ENCODE measurements at regions not wholly inside any gene's neighbourhood (a gene's known extent, or its start where the extent isn't known, plus 50 kb on each side); places are given as distances from the start of the nearest gene placed in this dataset.
"Not testable (repeated sequence)": the region's sequence is repeated elsewhere in the genome, so short reads cannot be mapped to it uniquely, and the experiment has no call there.

GRCh38 chr11:43150697-43151096 is 161.1 kb upstream of the API5 start:
- H3K27ac ChIP-seq (ENCODE audit: low read length) = no peak overlapping the region
- no peaks in the 10 kb centered on the region for H3K79me2 ChIP-seq (ENCODE audit: low read length)
- no peak overlapping the region for H3K4me3 ChIP-seq (ENCODE audit: low read length)
- H3K9ac ChIP-seq (ENCODE audit: low read length) = no peak overlapping the region
- no peaks in the 10 kb centered on the region for H3K9me3 ChIP-seq (replicated peaks; ENCODE audit: insufficient read depth, low read length)
- no peaks in the 10 kb centered on the region for H3K36me3 ChIP-seq (replicated peaks; ENCODE audit: insufficient read depth, low read length)
- no peaks in the 10 kb centered on the region for H3K9me2 ChIP-seq (replicated peaks; ENCODE audit: insufficient read depth, low read length)
- no peaks in the 10 kb centered on the region for H3F3A ChIP-seq (ENCODE audit: insufficient read depth, low read length)
- DNase-seq = no peak
- H3K4me1 ChIP-seq (ENCODE audit: low read length) = no peaks in the 10 kb centered on the region
- H4K20me1 ChIP-seq (ENCODE audit: insufficient read depth, low read length) = no peaks in the 10 kb centered on the region
- no peak overlapping the region for H3K4me2 ChIP-seq (ENCODE audit: low read depth, low read length)
- TF ChIP-seq EZH2phosphoT487 (IDR thresholded peaks at IDR 0.05; ENCODE audit: low read length) = no peak
- no peaks in the 10 kb centered on the region for H3K27me3 ChIP-seq (replicated peaks; ENCODE audit: insufficient read depth, low read length)
- no peak overlapping the region for H2AFZ ChIP-seq (ENCODE audit: low read length)

- no peak overlapping the region for H3K9ac ChIP-seq (ENCODE audit: low read length)
- H3K79me2 ChIP-seq (ENCODE audit: low read length) = no peaks in the 10 kb centered on the region
- no peak overlapping the region for H3K27ac ChIP-seq (ENCODE audit: low read length)
- H4K20me1 ChIP-seq (ENCODE audit: insufficient read depth, low read length) = no peaks in the 10 kb centered on the region
- H3F3A ChIP-seq (ENCODE audit: insufficient read depth, low read length) = no peaks in the 10 kb centered on the region
- H3K9me2 ChIP-seq (replicated peaks; ENCODE audit: insufficient read depth, low read length) = no peaks in the 10 kb centered on the region
- H3K27me3 ChIP-seq (replicated peaks; ENCODE audit: insufficient read depth, low read length) = no peaks in the 10 kb centered on the region
- DNase-seq = no peak
- no peaks in the 10 kb centered on the region for H3K9me3 ChIP-seq (replicated peaks; ENCODE audit: insufficient read depth, low read length)
- H3K4me1 ChIP-seq (ENCODE audit: low read length) = no peaks in the 10 kb centered on the region
- no peak for TF ChIP-seq EZH2 (optimal IDR thresholded peaks at IDR 0.05; ENCODE audit: low read depth, low read length)
- TF ChIP-seq EZH2phosphoT487 (IDR thresholded peaks at IDR 0.05; ENCODE audit: low read length) = no peak
- TF ChIP-seq CTCF (IDR thresholded peaks at IDR 0.05; ENCODE audit: low read length) = no peak
- no peak overlapping the region for H2AFZ ChIP-seq (ENCODE audit: low read length)
- H3K36me3 ChIP-seq (replicated peaks; ENCODE audit: insufficient read depth, low read length) = no peaks in the 10 kb centered on the region
- no peak overlapping the region for H3K4me3 ChIP-seq (ENCODE audit: low read length)
- H3K4me2 ChIP-seq (ENCODE audit: low read depth, low read length) = no peak overlapping the region
These were observed 147.0 kb upstream of the API5 start for GRCh38 chr11:43164831-43165230.

GRCh38 chr11:43165393-43165792 is 146.4 kb upstream of the API5 start:
- not testable (repeated sequence) for DNase-seq; H3K4me3 ChIP-seq (ENCODE audit: low read length); H3K9me3 ChIP-seq (replicated peaks; ENCODE audit: insufficient read depth, low read length); H3K27ac ChIP-seq (ENCODE audit: low read length); H3K27me3 ChIP-seq (replicated peaks; ENCODE audit: insufficient read depth, low read length); H4K20me1 ChIP-seq (ENCODE audit: insufficient read depth, low read length); H3K4me2 ChIP-seq (ENCODE audit: low read depth, low read length); H3K9ac ChIP-seq (ENCODE audit: low read length); H3K4me1 ChIP-seq (ENCODE audit: low read length); H3K79me2 ChIP-seq (ENCODE audit: low read length); H2AFZ ChIP-seq (ENCODE audit: low read length); H3F3A ChIP-seq (ENCODE audit: insufficient read depth, low read length); H3K9me2 ChIP-seq (replicated peaks; ENCODE audit: insufficient read depth, low read length); H3K36me3 ChIP-seq (replicated peaks; ENCODE audit: insufficient read depth, low read length)
- peak; percentile 23; the same call in 1 of the 2 replicates for TF ChIP-seq CTCF (IDR thresholded peaks at IDR 0.05; ENCODE audit: low read length)

- H3K4me1 ChIP-seq (ENCODE audit: low read length); H3K79me2 ChIP-seq (ENCODE audit: low read length); H3K27ac ChIP-seq (ENCODE audit: low read length); H3F3A ChIP-seq (ENCODE audit: insufficient read depth, low read length); H3K27me3 ChIP-seq (replicated peaks; ENCODE audit: insufficient read depth, low read length); H3K9ac ChIP-seq (ENCODE audit: low read length); H2AFZ ChIP-seq (ENCODE audit: low read length); H4K20me1 ChIP-seq (ENCODE audit: insufficient read depth, low read length); H3K9me2 ChIP-seq (replicated peaks; ENCODE audit: insufficient read depth, low read length); H3K36me3 ChIP-seq (replicated peaks; ENCODE audit: insufficient read depth, low read length); H3K4me3 ChIP-seq (ENCODE audit: low read length); DNase-seq; H3K9me3 ChIP-seq (replicated peaks; ENCODE audit: insufficient read depth, low read length); H3K4me2 ChIP-seq (ENCODE audit: low read depth, low read length): not testable (repeated sequence)
These were observed 143.6 kb upstream of the API5 start for GRCh38 chr11:43168241-43168640.

All from MM.1S (cell line).